Endothelial cell (in vitro differentiated cells): ENCODE measurements at regions not wholly inside any gene's neighbourhood (a gene's known extent, or its start where the extent isn't known, plus 50 kb on each side); places are given as distances from the start of the nearest gene placed in this dataset.

Experiments
- DNase-seq: peaks from one replicate; pipeline ENCODE4 v3.0.0; 2021; ENCODE audit warnings: low spot score
- H3K27ac Mint-ChIP-seq: one replicate; pipeline ENCODE4 v1.8.0; 2021; ENCODE audit warnings: mixed read lengths, inconsistent platforms; ENCODE audit not compliant: unreplicated experiment
- H3K27me3 Mint-ChIP-seq: one replicate; pipeline ENCODE4 v1.8.0; 2021; ENCODE audit warnings: mild to moderate bottlenecking, moderate library complexity, mixed read lengths, inconsistent platforms; ENCODE audit not compliant: unreplicated experiment
- H3K36me3 Mint-ChIP-seq: one replicate; pipeline ENCODE4 v1.8.0; 2021; ENCODE audit warnings: mild to moderate bottlenecking, low read depth, mixed read lengths, inconsistent platforms; ENCODE audit not compliant: unreplicated experiment
- H3K4me1 Mint-ChIP-seq: one replicate; pipeline ENCODE4 v1.8.0; 2021; ENCODE audit warnings: mild to moderate bottlenecking, mixed read lengths, inconsistent platforms; ENCODE audit not compliant: unreplicated experiment
- H3K4me3 Mint-ChIP-seq: one replicate; pipeline ENCODE4 v1.8.0; 2021; ENCODE audit warnings: mild to moderate bottlenecking, mixed read lengths, inconsistent platforms; ENCODE audit not compliant: unreplicated experiment
- H3K9me3 Mint-ChIP-seq: one replicate; pipeline ENCODE4 v1.8.0; 2021; ENCODE audit warnings: mixed read lengths, inconsistent platforms; ENCODE audit not compliant: unreplicated experiment
- CTCF ChIP-seq: fragments of 200-600 bp; sonication (generic); IDR thresholded peaks from one replicate; pipeline ENCODE4 v1.5.0; 2021; ENCODE audit warnings: antibody characterized with exemption; ENCODE audit not compliant: unreplicated experiment

DNA sequence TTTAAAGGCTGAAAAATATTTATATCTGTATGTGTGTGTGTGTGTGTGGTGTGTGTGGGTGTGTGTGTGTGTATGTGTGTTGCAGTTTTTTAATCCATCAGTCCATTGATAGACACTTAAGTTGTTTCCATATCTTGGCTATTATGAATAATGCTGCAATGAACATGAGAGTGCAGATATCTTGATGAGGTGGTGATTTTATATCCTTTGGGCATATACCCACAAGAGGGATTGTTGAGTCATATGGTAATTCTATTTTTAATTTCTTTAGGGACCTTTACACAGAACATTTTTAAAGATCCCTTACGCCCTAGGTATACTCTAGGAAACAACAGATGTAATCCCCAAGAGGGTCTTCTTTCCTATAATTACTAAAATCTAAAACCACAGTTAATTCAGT is 154.5 kb upstream of the CLEC14A start:
- Mint-ChIP-seq H3K27ac (no peak overlapping the region), H3K27me3 (peaks cover 1% of the 10 kb centered on the region), H3K36me3 (no peaks in the 10 kb centered on the region), H3K4me3 (no peak overlapping the region), H3K9me3 (no peaks in the 10 kb centered on the region), H3K4me1 (no peaks in the 10 kb centered on the region)
- no peak for TF ChIP-seq CTCF
- DNase-seq = no peak

DNA sequence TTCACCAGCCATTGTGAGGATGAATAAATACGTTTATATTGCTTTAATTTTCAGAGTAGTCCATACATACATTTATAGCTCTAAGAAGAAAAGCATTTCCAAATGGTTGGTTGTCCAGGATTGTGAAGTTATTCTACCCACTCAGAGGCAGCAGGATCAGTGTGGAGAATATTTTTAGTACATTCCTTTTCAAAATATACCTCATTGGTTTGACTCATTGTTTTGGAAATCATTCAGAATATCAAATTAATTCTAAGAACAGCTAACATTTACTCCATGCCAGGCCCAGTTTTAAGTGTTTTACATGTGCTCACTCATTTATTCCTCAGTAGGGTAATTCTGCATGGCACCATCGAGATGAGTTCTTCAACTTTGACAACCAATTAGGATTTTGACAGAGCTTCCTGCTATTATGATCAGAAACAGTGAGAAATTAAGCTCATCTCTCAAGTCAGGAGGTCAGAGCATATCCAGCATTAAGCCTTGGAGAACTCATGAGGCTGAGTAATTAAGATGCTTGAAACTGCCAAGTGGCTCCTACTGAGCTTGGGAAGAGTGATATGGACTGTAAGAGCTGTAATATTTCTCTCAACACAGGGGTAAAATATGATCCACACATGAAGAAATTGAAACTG is 153.3 kb upstream of the CLEC14A start:
- H3K36me3 Mint-ChIP-seq = no peaks in the 10 kb centered on the region
- DNase-seq = no peak
- TF ChIP-seq CTCF = no peak
- H3K27ac Mint-ChIP-seq = no peak overlapping the region
- H3K4me1 Mint-ChIP-seq = no peaks in the 10 kb centered on the region
- no peaks in the 10 kb centered on the region for H3K9me3 Mint-ChIP-seq
- no peak overlapping the region for H3K4me3 Mint-ChIP-seq
- no peaks in the 10 kb centered on the region for H3K27me3 Mint-ChIP-seq

- H3K4me1 Mint-ChIP-seq = peaks cover 9% of the 10 kb centered on the region
Measured at GRCh38 chr14:38405851-38406635, 150.2 kb upstream of the CLEC14A start.

DNA sequence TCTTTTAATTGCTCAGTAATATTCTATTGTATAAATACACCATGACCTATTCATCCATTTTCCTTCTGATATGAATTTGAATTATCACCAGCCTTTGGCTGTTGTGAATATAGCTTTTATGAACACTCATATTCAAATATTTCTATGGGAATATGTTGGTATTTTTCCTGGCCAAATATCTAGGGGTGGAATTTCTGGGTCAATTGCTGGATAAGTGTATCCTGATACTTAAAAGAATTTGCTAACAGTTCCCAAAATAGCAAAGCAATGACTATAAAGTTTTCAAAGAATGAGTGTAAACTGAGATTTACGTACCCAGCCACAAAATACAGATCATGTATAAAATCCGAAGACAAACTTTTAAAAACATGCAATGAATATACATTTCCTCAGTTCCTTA is 148.7 kb upstream of the CLEC14A start:
- Mint-ChIP-seq H3K27me3 (no peaks in the 10 kb centered on the region), H3K9me3 (no peaks in the 10 kb centered on the region), H3K36me3 (no peaks in the 10 kb centered on the region), H3K4me3 (no peak overlapping the region), H3K27ac (no peak overlapping the region), H3K4me1 (peaks cover 13% of the 10 kb centered on the region)
- no peak for TF ChIP-seq CTCF
- no peak for DNase-seq

More at GRCh38 chr14:38405851-38406635, 150.2 kb upstream of the CLEC14A start:
- Mint-ChIP-seq H3K36me3 (no peaks in the 10 kb centered on the region), H3K27me3 (no peaks in the 10 kb centered on the region), H3K27ac (no peak overlapping the region), H3K4me3 (no peak overlapping the region), H3K9me3 (no peaks in the 10 kb centered on the region)
- DNase-seq = no peak
- peak; percentile 12 for TF ChIP-seq CTCF

- no peak overlapping the region for H3K27ac Mint-ChIP-seq
- no peak for TF ChIP-seq CTCF
- H3K36me3 Mint-ChIP-seq = no peaks in the 10 kb centered on the region
- H3K9me3 Mint-ChIP-seq = no peaks in the 10 kb centered on the region
- no peak for DNase-seq
- H3K4me3 Mint-ChIP-seq = no peak overlapping the region
- H3K27me3 Mint-ChIP-seq = no peaks in the 10 kb centered on the region
- peaks cover 13% of the 10 kb centered on the region for H3K4me1 Mint-ChIP-seq
Measured at GRCh38 chr14:38404100-38404541, 148.2 kb upstream of the CLEC14A start.
